ENCODE measurements at regions not wholly inside any gene's neighbourhood (a gene's known extent, or its start where the extent isn't known, plus 50 kb on each side); places are given as distances from the start of the nearest gene placed in this dataset.

- DNase-seq (ENCODE audit: low read depth in 2 of 2, low spot score in 1 of 2) = no peak
These were observed 321.0 kb downstream of the RPS6KC1 start for GRCh38 chr1:213371847-213372619.

- peak in 1 of 2 donors; percentile 27 for DNase-seq (ENCODE audit: low read depth in 2 of 2, low spot score in 1 of 2)
These were observed 323.3 kb downstream of the RPS6KC1 start for GRCh38 chr1:213374369-213374768.

GRCh38 chr1:213375002-213375401 lies 324.0 kb downstream of the RPS6KC1 start:
- no peak for DNase-seq (ENCODE audit: low read depth in 2 of 2, low spot score in 1 of 2)

GRCh38 chr1:213376862-213377372 lies 325.9 kb downstream of the RPS6KC1 start:
- DNase-seq (ENCODE audit: low read depth in 2 of 2, low spot score in 1 of 2) = no peak

- DNase-seq (ENCODE audit: low read depth in 2 of 2, low spot score in 1 of 2) = no peak
These were observed 329.8 kb downstream of the RPS6KC1 start for GRCh38 chr1:213380865-213381264.

- no peak for DNase-seq (ENCODE audit: low read depth in 2 of 2, low spot score in 1 of 2)
These were observed 330.6 kb downstream of the RPS6KC1 start for GRCh38 chr1:213381572-213382084.

GRCh38 chr1:213383465-213383864 lies 332.4 kb downstream of the RPS6KC1 start:
- no peak for DNase-seq (ENCODE audit: low read depth in 2 of 2, low spot score in 1 of 2)

GRCh38 chr1:213385201-213385600 lies 334.2 kb downstream of the RPS6KC1 start:
- no peak for DNase-seq (ENCODE audit: low read depth in 2 of 2, low spot score in 1 of 2)

GRCh38 chr1:213385806-213386324 lies 334.8 kb downstream of the RPS6KC1 start:
- no peak for DNase-seq (ENCODE audit: low read depth in 2 of 2, low spot score in 1 of 2)

- no peak for DNase-seq (ENCODE audit: low read depth in 2 of 2, low spot score in 1 of 2)
These were observed 336.5 kb downstream of the RPS6KC1 start for GRCh38 chr1:213387380-213388015.

GRCh38 chr1:213388199-213388598 lies 337.2 kb downstream of the RPS6KC1 start:
- no peak for DNase-seq (ENCODE audit: low read depth in 2 of 2, low spot score in 1 of 2)

- DNase-seq (ENCODE audit: low read depth in 2 of 2, low spot score in 1 of 2) = no peak
These were observed 338.1 kb downstream of the RPS6KC1 start for GRCh38 chr1:213389061-213389581.

- DNase-seq (ENCODE audit: low read depth in 2 of 2, low spot score in 1 of 2) = no peak
These were observed 340.4 kb downstream of the RPS6KC1 start for GRCh38 chr1:213391445-213391844.

GRCh38 chr1:213393860-213394259 lies 342.8 kb downstream of the RPS6KC1 start:
- DNase-seq (ENCODE audit: low read depth in 2 of 2, low spot score in 1 of 2) = no peak

- DNase-seq (ENCODE audit: low read depth in 2 of 2, low spot score in 1 of 2) = no peak
These were observed 343.8 kb downstream of the RPS6KC1 start for GRCh38 chr1:213394837-213395236.

GRCh38 chr1:213397638-213398037 lies 346.6 kb downstream of the RPS6KC1 start:
- DNase-seq (ENCODE audit: low read depth in 2 of 2, low spot score in 1 of 2) = no peak

GRCh38 chr1:213399695-213400094 lies 348.7 kb downstream of the RPS6KC1 start:
- no peak for DNase-seq (ENCODE audit: low read depth in 2 of 2, low spot score in 1 of 2)

GRCh38 chr1:213409208-213409631 lies 358.2 kb downstream of the RPS6KC1 start:
- no peak for DNase-seq (ENCODE audit: low read depth in 2 of 2, low spot score in 1 of 2)

- DNase-seq (ENCODE audit: low read depth in 2 of 2, low spot score in 1 of 2) = no peak
These were observed 358.9 kb downstream of the RPS6KC1 start for GRCh38 chr1:213409971-213410370.

GRCh38 chr1:213414346-213414745 lies 363.3 kb downstream of the RPS6KC1 start:
- no peak for DNase-seq (ENCODE audit: low read depth in 2 of 2, low spot score in 1 of 2)

- no peak for DNase-seq (ENCODE audit: low read depth in 2 of 2, low spot score in 1 of 2)
These were observed 363.9 kb downstream of the RPS6KC1 start for GRCh38 chr1:213414911-213415310.

Measured in stimulated activated CD8-positive, alpha-beta memory T cell treated with anti-CD3 and anti-CD28 coated beads, Interleukin-4, amount 100 ng/mL, for 1 hour (primary cell).